ENCODE measurements at regions not wholly inside any gene's neighbourhood (a gene's known extent, or its start where the extent isn't known, plus 50 kb on each side); places are given as distances from the start of the nearest gene placed in this dataset.
A peak's percentile ranks its signal among the peaks of the same experiment; 100 is the strongest.

DNA sequence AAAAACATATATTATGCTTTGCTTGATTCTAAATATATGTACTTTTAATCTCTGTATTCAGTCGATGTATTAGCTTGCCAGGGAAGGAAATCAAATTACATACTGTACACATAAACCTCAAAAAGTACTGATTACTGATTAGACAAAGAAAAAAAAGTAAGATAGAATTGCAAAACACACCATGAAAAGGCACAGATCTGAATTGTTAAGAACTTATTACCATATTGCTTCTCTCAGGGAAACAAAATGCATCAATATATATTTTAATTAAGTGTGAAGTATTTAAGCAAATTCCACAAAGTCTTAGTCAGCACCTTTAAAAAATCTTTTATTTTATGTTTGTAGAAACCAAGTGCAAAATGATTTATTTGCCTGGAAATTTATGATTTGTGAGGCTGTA is 309.3 kb downstream of the RNF144A start:
- DNase-seq: no peak

DNA sequence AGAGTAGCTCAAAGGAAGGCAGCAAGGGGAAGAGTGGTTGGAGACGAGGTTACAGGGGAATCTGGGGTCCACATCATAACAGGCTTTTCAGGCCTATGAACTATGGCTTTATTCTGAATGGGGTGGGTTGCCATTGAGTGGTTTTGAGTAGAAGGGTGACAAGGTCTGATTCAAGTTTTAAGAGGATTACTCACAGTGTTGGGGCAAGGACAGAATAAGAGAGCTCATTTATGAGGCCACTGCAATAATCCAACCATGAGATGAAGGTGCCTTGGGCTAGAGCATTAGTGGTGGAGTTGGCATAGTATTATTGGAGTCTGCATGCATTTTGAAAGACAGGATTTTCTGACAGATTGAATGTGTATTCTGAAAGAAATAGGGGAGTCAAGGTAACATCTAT is 315.9 kb downstream of the RNF144A start:
- DNase-seq: no peak

DNA sequence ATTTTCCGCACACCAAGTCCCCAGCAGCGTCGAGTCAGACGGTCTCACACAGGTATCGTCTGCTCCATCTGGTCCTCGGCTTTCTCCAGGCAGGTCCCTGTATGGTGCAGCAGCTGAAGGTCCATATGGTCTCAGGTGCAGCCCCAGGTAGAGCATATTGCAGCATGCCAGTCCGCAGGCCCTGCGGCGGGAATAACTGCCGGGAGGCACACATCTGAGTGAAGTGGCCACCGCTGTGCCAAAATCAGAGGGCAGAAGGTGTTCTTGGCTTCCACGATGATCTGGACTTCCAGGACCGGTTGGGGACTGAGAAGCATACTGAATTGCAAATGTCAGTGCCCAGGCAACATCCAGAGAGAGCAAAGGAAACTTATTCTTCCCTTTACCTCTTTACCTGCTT is 320.3 kb downstream of the RNF144A start:
- DNase-seq: no peak

DNA sequence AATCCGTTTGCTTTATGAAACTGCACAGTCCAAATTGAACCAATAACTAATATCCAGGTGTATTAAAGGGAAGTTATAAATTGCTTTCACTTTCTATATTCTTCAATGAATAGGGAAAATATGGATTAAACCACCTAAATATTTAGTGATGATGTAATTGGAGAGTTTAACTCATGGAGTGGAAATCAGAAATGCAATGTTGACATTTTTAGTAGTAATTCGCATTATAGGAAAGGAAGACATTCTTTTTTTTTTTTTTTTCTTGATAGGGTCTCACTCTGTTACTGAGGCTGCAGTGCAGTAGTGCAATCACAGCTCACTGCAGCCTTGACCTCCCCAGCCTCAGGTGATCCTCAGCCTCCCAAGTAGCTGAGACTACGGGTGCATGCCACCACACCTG is 321.9 kb downstream of the RNF144A start:
- no peak for DNase-seq

DNA sequence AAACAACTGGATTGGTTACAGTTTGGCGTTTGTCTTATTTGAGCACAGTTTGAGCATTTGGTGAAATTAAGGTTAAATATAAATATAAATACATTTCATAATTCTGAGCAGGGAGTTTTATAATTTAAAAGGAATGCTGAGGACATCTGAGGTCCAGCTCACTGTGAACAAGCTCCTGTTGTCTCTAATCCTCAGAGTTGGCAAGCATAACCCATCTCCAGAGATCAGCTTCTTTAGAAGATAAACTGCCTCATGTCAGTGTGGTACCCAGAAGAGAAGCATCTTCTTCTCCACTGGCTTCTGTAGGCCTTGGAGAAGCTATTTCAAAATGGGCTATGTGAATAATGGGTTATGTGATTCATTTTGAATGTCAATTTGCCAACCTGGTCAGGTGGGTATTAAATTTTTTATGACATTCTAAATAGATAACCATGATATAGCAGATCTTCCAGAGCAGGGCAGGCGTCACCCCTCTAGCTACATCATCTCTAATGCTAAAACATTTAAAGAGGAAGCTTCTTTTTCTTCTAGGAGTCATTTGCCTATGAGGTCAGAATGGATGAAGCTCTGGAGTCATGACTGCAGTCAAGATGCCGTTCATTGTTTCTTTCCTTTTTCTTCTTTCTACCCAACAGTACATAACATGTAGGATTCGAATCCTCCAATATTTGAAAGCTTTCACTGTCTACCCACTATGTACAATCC is 324.0 kb downstream of the RNF144A start:
- DNase-seq: no peak

DNA sequence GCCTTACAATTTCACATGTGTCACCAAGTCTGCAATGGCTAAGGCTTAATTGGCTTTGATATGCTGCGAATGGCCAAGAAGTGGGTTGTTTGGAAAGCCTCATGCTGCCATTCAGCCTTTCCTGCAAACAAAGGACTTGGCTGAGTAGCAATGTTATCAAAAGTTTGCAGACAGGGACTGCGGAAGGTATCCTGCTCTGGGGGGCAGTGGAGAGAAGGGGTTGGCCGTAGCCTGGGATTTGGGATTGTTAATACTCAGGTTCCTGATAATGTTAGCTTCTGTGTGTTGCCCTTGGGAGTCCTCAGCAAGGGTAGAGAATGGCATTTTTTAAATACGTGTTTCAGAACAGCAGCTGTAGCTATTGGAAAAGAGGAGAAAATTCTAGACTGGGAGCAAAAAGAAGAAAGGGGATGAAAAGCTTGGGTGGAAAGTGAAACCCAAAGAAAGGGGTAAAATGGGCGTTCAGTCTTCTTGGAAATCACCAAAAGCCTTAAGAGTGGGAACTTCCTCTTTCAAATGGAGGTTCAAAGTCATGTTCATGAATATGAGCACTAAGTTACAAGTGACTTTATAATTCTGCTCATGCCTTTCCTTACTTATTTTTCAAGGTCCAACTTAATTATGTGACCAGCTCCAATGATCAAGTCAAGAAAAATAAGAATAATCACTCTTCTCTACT is 325.1 kb downstream of the RNF144A start:
- DNase-seq: no peak

DNA sequence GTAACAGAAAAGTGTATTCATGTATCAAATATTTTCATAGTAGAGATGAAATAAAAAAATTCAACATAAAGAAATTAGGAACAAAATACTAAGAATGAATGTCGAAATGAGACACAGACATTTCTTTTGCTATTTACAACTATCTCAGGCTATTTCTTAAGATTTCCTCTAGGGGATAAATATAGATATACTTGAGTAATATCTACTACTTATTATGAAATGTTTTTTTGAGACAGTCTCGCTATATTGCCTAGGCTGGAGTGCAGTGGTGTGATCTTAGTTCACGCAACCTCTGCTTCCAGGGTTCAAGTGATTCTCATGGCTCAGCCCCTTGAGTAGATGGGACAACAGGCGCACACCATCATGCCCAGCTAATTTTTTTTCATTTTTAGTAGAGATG is 326.1 kb downstream of the RNF144A start:
- DNase-seq: no peak

DNA sequence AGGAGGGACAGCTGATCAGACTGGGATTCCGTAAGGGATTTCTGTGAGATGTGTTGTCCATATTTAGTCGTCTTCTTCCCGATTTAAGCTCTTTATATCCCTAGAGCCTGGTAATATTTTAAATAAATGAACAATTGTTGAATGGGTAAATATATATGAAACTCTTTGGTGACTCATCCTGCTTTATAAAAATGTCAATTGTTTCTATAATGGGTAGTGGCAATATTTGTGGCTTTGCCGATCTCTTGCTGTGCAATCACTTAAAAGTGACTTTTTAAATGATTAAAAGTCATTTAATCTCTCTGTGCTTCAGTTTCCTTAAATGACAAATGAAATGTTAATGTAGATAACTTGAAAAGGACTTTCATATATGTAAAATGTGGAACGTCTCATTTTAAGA is 339.2 kb downstream of the RNF144A start:
- DNase-seq: no peak

DNA sequence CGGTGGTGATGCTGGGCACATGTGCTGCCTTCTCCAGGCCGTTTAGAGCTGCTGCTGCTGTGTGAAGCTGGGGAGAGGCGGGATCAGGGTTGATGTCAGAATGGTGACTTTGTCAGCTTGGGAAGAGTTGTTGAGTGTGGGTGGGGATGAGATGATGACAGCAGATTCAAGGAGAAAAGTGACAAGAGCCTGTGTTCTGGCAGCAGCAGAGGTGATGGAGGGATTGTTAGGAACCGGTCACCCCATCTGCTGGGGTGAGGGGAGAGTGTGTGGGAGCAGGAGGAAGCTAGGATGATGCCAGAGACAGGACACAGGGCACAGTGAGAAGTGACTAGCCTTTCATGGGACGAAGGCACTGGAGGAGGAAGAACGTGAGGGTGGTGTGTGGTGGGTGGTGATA is 345.5 kb downstream of the RNF144A start:
- DNase-seq: no peak

DNA sequence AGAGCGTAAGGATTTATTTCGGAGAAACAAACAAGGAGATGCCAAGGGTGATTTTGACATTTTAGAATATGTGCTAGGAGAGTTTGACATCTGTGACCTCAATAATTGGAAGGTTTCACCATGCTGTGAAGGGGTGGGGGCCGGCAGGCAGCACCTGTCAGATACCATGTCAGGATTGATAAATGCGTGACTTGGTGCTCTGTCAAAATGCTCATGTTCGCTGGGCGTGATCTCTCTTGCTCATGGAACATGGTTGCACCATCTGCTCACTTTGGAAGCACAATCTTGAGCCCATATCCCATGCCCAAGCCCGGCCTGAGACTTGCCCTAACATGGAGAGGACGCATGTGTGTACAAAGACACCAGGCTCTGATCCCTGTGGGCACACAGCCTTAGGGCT is 347.6 kb downstream of the RNF144A start:
- DNase-seq: no peak

DNA sequence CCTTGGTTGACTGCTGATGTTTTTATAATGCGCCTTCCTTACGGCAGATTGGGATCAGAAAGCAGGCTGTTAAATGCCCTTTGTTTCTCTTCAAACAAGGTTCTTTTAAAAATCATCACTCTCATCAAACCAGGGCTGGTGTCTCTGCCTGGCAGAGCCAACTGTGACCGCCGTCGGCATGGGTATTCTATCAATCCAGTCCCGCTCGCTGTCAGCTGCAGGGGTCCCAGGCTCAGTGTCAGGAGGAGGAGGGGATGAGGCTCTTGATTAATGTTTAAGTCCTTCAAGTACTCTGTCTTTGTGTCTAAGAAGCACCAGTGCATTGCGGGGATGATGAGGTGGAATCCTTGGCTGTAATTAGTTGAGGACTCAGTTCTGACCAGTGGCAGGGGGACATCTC is 348.1 kb downstream of the RNF144A start:
- no peak for DNase-seq

DNA sequence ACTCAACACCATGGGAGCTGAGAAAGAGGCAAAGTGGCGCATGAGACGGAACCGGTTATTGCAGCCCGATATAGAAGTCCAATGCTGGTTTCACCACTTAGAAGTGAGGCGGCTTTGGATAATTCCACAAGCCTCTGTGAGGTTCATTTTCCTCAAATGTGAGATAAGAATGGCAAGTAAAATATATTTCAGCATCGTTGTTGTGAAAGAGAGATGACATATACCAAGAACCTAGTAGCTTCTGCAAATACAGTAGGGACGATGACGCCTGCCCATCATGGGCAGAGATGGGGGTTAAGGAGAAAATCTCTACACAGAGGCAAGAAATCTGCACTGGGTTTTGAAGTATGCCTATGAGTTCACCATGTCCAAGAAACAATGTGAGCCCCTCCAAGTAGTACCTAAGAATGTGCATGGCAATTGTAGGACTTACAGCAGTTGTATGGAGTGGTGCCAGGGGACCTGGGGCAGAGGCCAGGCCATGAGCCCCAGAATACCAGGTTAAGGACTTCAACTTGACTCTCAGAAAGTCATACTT is 352.0 kb downstream of the RNF144A start:
- no peak for DNase-seq

DNA sequence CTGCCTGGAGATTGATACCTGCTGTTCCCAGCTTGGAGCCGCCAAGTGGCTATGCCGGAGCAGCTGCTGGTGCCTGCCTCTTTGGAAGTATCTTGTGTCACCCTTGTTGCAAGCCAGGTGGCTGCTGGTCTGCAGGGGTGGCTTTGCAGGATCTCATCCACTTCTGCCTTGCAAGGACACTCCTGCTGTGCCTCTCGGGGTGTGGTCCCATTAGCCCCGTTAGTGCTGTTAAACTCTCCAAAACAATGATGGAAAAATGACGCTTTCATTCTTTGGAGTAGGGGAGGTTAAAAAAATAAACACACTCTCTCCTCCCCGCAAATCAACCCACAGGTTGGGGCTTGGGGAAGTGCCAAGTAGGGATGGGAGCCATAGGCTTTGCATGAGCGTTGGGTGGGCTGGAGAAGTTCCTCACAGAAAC is 352.8 kb downstream of the RNF144A start:
- DNase-seq: peak in 1 of 2 experiments; percentile 15

DNA sequence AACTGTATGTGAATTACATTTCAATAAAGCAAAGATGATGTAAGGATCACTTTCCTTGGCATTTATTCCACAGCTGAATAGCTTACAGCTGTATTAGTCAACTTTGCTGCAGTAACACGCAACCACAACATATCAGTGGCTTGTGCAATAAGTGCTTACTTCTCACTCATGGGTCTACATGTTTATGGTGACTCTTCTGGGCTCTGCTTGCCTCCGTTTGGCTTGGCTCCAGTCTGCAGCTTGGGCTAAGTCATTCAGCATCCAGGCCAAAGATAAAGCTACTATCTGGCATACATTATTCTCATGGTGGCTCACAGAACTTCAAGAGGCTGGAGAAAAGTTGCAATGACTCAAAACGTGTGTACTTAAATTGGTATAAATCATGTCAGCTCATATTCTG is 355.0 kb downstream of the RNF144A start:
- DNase-seq: no peak

DNA sequence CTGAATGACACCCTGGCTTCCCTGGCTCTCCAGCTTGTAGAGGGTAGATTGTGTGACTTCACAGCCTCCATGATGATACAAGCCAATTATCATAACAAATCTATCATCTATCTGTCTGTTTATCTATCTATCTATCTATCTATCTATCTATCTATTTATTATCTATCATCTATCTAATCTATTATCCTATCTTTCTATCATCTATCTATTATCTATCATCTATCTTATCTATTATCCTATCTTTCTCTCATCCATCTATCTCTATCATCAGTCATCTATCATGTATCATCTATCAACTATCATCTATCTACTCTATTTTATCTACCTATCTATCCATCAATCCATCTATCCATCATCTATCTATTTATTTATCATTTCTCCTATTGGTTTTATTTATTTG is 361.8 kb downstream of the RNF144A start:
- no peak for DNase-seq

DNA sequence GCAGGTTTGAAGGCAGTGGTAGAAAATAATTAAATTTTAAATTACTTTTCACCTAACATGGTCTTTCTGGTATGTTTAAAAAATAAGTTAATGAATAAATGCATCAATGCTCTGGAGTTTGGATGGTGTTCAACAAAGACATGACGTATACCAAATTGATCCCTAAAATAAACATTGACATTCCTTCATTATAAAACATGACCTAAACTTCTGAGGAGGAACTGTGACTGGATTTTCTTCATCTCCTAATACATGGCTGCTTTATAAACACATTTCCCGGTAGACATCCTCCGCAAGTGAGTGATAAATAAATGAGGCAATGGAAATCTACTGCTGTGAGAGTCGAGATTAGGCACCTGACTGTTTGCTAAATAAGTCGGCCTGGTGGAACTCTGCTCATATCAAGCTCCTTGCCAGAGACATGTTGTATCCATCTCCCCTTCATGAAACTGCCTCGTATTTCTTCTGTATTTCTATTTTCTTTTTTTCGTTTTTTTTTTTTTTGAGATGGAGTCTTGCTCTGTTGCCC is 362.3 kb downstream of the RNF144A start:
- no peak for DNase-seq

DNA sequence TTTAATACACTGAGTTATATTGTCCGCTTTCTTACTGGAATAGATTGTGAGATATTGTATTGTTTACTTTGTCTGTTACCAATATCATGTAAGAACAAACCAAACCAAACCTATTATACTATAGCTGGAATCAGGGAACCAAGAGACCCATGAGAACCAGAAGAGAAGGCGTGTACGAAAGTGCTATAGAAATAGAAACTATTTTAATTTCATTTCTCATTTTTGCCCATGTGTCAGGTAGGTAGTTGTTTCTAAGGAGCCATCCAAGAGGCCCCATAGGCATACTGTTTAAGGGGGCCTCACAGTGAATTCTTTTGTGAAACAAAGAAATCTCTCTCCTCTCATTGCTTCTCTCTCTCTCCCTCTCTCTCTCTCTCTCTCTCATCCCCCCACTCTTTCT is 363.6 kb downstream of the RNF144A start:
- DNase-seq: no peak

DNA sequence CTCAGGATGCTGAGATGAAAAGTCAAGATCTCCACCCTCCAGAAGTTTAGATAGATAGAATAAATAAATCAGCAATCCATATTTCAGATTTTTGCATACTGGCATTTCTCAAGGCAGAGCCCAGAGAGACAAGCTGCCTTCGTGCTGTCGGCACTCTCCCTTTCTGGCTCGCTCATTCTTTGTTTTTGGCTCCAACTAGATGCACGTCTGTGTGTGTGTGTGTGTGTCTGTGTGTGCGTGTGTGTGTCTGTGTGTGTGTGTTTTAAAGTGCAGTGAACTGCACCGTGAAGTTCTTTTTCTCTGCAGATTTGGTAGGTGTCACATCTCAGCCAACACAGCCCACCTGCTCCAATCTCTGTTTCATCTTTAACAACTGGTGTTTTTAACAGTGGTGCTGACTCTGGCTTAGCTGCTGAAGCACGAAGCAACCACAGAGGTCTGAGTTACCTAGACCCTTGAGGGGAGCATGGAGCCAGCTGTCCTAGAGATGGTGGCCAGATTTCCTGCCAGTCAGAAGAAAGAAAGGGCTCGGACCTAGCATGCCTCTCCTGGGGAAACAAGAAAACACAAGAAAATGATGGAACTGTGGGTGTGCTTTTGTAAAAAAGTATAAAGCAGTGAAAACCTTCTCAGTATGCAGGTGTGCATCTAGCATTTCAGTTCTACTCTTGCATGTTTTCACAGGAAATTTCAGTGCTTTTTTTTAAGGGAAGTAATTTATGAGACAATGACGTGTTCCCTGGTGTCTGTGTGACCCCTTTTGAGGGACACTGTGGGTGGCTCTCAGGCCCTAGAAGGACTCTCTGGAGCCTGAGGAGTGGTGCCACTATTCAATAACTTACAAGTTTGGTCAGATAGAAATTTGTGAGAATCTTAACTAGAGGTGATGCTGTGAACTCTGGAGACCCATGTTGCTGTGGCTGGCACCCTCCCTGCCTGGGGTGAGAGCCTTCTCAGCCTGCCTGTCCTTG is 364.3 kb downstream of the RNF144A start:
- no peak for DNase-seq

DNA sequence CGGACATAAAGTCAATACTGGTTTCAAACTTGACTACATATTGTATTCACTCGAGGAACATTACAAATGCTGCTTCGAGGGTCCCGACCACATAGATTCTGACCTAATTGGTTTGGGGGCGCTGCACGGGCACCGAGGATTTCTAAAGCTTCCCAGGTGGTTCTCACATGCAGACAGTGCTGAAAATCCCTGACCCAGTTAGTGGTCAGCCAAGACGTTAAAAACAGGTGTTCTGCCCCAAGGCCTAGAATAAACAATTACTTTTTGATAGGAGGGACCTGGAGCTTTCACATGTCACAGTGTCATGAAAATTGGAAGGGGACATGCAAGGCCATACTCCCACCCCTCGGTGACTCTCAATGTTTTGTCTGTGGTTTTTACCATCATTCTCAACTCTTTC is 368.9 kb downstream of the RNF144A start:
- no peak for DNase-seq

DNA sequence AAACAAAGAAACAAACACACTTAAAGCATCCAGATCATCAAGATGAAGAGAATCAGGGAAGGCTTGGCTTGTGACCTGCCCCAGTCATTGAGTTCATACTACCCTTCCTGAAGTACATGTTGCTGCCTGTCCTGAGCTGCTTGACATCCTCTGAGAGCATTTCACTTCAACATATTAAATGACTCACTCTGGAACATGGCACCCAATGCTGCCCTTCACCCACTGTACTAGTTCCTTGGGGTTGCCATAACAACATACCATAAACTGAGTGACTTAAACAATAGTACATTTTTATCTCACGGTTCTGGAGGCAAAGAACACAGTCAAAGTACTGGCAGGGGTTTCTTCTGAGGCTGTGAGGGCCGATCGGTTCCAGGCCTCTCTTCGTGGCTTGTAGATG is 371.3 kb downstream of the RNF144A start:
- DNase-seq: no peak

DNA sequence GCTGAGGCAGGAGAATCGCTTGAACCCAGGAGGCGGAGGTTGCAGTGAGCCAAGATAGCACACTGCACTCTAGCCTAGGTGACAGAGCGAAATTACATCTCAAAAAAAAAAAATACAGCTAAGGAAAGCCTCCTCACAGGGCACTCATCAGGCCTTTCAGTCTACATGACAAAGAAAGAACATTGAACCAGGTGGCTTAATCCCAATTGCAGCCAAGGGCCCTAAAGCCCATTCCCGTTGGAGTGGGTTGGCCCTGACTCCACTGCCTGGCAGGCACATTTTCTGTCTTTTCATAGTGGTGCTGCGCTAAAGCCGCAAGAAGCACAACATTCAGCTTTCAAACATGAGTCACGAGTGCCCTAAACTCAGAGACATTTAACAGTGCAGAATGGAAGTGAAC is 372.5 kb downstream of the RNF144A start:
- DNase-seq: no peak

DNA sequence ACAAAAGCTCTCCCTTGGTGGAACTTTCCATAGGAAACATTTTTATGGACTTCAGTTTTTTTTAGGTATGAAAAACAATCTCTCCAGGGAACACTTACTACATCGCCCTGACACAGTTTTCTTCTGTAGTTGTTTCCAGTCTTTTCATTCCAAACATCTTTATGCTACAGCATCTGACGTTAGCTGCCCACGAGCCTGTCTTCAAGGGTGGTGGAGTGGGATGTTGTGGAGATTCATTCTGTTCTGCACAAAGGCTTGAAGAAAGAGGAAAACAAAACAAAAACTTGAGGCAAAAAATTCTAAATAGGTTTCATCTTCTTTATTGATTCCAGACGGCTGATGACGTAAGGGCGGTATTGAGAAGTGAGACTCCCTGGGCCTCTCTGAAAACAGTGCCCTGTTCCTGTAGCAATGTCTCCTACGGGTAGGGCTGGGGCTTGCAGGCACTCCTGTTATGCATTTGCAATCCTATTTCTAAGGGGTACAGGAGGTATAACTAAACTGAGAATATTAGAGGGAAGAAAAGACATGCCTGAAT is 375.0 kb downstream of the RNF144A start:
- no peak for DNase-seq

DNA sequence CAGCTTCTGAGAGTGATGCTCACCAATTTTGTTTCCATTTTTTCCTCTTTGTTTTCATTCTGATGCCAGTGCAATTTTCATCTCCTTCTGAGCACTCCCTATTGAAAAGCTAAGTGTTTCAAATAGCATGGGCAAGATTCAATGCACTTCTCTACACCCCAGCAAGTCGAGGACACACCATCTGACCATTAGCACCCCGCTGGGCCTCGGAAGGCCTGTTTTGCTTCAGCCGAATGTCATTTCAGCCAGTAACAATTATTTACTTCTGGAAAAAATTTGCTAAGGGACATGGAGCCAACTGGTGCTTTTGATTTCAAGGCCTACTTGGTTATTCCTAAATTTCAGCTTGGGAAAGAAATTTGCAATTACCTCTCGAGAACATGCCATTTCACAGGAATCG is 392.4 kb downstream of the RNF144A start:
- no peak for DNase-seq
